BLaER1 (cell line): ENCODE measurements at regions not wholly inside any gene's neighbourhood (a gene's known extent, or its start where the extent isn't known, plus 50 kb on each side); places are given as distances from the start of the nearest gene placed in this dataset.

ENCODE experiments used
- H3K27ac ChIP-seq: shearing (Covaris generic); formaldehyde crosslinking; 2 replicates; pipeline ENCODE4 v1.8.1; 2022
- H3K27me3 ChIP-seq: shearing (Covaris generic); formaldehyde crosslinking; 2 replicates; pipeline ENCODE4 v1.8.1; 2022
- H3K36me3 ChIP-seq: shearing (Covaris generic); formaldehyde crosslinking; 2 replicates; pipeline ENCODE4 v1.8.1; 2022
- H3K4me1 ChIP-seq: shearing (Covaris generic); formaldehyde crosslinking; 2 replicates; pipeline ENCODE4 v1.8.1; 2022
- H3K4me2 ChIP-seq: shearing (Covaris generic); formaldehyde crosslinking; 2 replicates; pipeline ENCODE4 v1.8.1; 2022
- H3K4me3 ChIP-seq: shearing (Covaris generic); formaldehyde crosslinking; 2 replicates; pipeline ENCODE4 v1.8.1; 2022
- H3K9ac ChIP-seq: shearing (Covaris generic); formaldehyde crosslinking; 2 replicates; pipeline ENCODE4 v1.8.1; 2022
- H3K9me3 ChIP-seq: shearing (Covaris generic); formaldehyde crosslinking; 2 replicates; pipeline ENCODE4 v1.8.1; 2022
- H4K20me1 ChIP-seq: shearing (Covaris generic); formaldehyde crosslinking; 2 replicates; pipeline ENCODE4 v1.8.1; 2022
- Cebpa-rat ChIP-seq: shearing (Covaris generic); IDR thresholded peaks from 2 replicates; pipeline ENCODE4 v1.8.1; 2022

- TF ChIP-seq Cebpa-rat: no peak
- H3K27ac ChIP-seq: no peak overlapping the region
- H3K36me3 ChIP-seq: no peaks in the 10 kb centered on the region
- peak overlapping the region; percentile 42 for H3K4me2 ChIP-seq
- H3K4me1 ChIP-seq: peaks cover 25% of the 10 kb centered on the region
- H3K9ac ChIP-seq: no peak overlapping the region
- no peaks in the 10 kb centered on the region for H3K27me3 ChIP-seq
- no peaks in the 10 kb centered on the region for H4K20me1 ChIP-seq
- H3K9me3 ChIP-seq: peaks cover 8% of the 10 kb centered on the region; the same call in 1 of the 2 replicates
- no peak overlapping the region for H3K4me3 ChIP-seq
These were observed 56.7 kb upstream of the BASP1 start for GRCh38 chr5:17160756-17161040.

DNA sequence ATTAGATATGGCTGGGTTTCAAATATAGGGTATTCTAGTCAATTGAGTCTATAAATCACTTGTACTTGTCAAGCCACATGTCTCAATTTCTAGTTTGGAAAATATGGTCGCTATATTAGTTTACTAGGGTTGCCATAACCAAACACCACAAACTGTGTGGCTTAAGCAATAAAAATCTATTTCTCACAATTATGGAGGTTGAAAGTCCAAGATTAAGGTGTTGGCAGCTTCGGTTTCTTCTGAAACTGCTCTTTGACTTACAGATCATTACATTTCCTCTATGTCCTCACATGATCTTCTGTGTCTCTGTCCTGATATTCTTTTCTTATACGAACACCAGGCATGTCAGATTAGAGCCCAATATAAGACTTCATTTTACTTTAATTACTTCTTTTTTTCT lies 55.8 kb upstream of the BASP1 start:
- H3K4me2 ChIP-seq: no peak overlapping the region
- H3K36me3 ChIP-seq: no peaks in the 10 kb centered on the region
- H3K9me3 ChIP-seq: peaks cover 8% of the 10 kb centered on the region; the same call in 1 of the 2 replicates
- no peaks in the 10 kb centered on the region for H3K27me3 ChIP-seq
- no peak overlapping the region for H3K27ac ChIP-seq
- no peaks in the 10 kb centered on the region for H4K20me1 ChIP-seq
- no peak for TF ChIP-seq Cebpa-rat
- H3K4me1 ChIP-seq: peaks cover 25% of the 10 kb centered on the region
- H3K4me3 ChIP-seq: no peak overlapping the region
- H3K9ac ChIP-seq: no peak overlapping the region

DNA sequence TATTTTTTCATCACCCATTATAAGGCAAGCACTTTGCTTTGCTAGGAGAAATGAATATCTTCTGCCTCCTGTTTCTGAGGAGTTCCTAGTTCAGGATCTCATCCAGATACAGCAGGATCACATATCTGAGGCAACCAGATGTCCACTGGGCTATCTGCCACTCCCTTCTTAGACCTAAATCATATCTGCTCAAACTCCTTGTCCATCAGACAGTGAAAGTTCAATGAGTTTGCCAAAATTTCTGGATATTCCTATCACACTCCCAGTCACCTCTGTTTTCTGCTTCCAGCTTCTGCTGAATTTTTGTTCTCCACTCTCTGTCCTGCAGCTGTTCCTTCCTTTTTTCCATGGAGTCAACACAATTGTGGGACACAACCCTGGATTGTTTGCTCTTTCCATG lies 54.2 kb upstream of the BASP1 start:
- Histone ChIP-seq H3K27me3 (no peaks in the 10 kb centered on the region), H3K36me3 (no peaks in the 10 kb centered on the region), H3K4me3 (no peak overlapping the region), H4K20me1 (no peaks in the 10 kb centered on the region), H3K27ac (no peak overlapping the region), H3K4me1 (peaks cover 19% of the 10 kb centered on the region), H3K9me3 (peaks cover 8% of the 10 kb centered on the region; the same call in 1 of the 2 replicates), H3K4me2 (no peak overlapping the region), H3K9ac (no peak overlapping the region)
- no peak for TF ChIP-seq Cebpa-rat

DNA sequence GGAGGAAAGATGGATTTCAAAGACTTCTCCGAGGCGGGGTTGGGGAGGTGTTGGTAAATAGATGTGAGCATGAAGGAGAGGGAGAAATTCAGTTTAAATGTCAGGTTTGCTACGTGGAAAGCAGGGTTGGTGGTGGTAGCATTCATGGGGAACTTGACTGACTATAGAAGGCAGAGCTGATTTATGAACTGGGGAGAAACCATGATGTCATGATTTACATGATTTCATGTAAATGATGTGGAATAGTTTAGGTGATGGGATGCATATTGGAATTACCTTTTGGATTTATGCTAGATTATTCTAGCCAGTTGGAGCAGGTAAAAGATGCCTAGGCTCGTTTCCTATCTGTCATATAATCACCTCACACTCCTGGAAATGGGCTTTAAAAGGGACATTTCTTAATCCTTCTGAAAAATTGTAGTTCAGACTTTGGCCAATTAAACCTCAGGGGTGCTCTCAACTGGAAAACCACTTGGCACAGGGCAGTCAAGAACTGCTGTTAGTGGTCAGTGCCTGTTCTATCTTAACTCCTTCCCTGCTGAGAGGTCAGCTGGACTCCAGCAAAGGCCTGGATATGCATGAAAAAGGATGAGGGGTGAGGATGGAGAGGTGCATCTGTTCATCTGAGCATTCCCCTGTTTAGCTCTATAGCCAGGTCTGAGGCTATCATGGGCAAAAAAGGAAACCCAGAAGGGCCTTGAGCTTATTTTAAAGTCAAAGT lies 50.1 kb upstream of the BASP1 start:
- H3K36me3 ChIP-seq: no peaks in the 10 kb centered on the region
- peaks cover 4% of the 10 kb centered on the region; the same call in 1 of the 2 replicates for H3K9me3 ChIP-seq
- no peak overlapping the region for H3K9ac ChIP-seq
- H3K4me1 ChIP-seq: no peaks in the 10 kb centered on the region
- no peak overlapping the region for H3K27ac ChIP-seq
- no peak overlapping the region for H3K4me3 ChIP-seq
- H3K4me2 ChIP-seq: no peak overlapping the region
- no peaks in the 10 kb centered on the region for H3K27me3 ChIP-seq
- no peaks in the 10 kb centered on the region for H4K20me1 ChIP-seq
- TF ChIP-seq Cebpa-rat: no peak
